ENCODE measurements at regions not wholly inside any gene's neighbourhood (a gene's known extent, or its start where the extent isn't known, plus 50 kb on each side); places are given as distances from the start of the nearest gene placed in this dataset.

GRCh38 chr2:216300906-216301305 lies 71.4 kb downstream of the MARCHF4 start:
- no peak overlapping the region for H3K9ac ChIP-seq (ENCODE audit: low read length)
- no peak overlapping the region for H2AFZ ChIP-seq (ENCODE audit: low read length)
- TF ChIP-seq EZH2 (IDR thresholded peaks at IDR 0.05; ENCODE audit: borderline replicate concordance, low read length) (no peak), CTCF (IDR thresholded peaks at IDR 0.05; ENCODE audit: low read length) (no peak)
- peaks cover 5% of the 10 kb centered on the region; the same call in 1 of the 2 replicates for H3K27me3 ChIP-seq (ENCODE audit: insufficient read depth, low read length)
- no peaks in the 10 kb centered on the region for H4K20me1 ChIP-seq (ENCODE audit: insufficient read depth, low read length)
- H3K4me2 ChIP-seq (ENCODE audit: low read length): no peak overlapping the region
- no peak overlapping the region for H3K27ac ChIP-seq (ENCODE audit: low read depth, low read length, poor library complexity, severe bottlenecking)
- no peaks in the 10 kb centered on the region for H3K9me2 ChIP-seq (ENCODE audit: low read depth, low read length)
- H3F3A ChIP-seq (ENCODE audit: insufficient read depth, low read length): no peaks in the 10 kb centered on the region
- H3K4me3 ChIP-seq (ENCODE audit: low read depth, low read length, poor library complexity, severe bottlenecking): no peak overlapping the region
- no peaks in the 10 kb centered on the region for H3K79me2 ChIP-seq (ENCODE audit: insufficient read depth, low read length)
- no peaks in the 10 kb centered on the region for H3K36me3 ChIP-seq (ENCODE audit: insufficient read depth, low read length)
- H3K9me3 ChIP-seq (ENCODE audit: low read length): no peaks in the 10 kb centered on the region
- H3K4me1 ChIP-seq (ENCODE audit: insufficient read depth, low read length, severe bottlenecking): no peaks in the 10 kb centered on the region

GRCh38 chr2:216299588-216299987 lies 72.7 kb downstream of the MARCHF4 start:
- H3K4me2 ChIP-seq (ENCODE audit: low read length): no peak overlapping the region
- TF ChIP-seq EZH2 (IDR thresholded peaks at IDR 0.05; ENCODE audit: borderline replicate concordance, low read length): no peak
- no peak for TF ChIP-seq CTCF (IDR thresholded peaks at IDR 0.05; ENCODE audit: low read length)

GRCh38 chr2:216298719-216299495 lies 73.4 kb downstream of the MARCHF4 start:
- no peak overlapping the region for H3K27ac ChIP-seq (ENCODE audit: low read depth, low read length, poor library complexity, severe bottlenecking)

More at GRCh38 chr2:216299588-216299987, 72.7 kb downstream of the MARCHF4 start:
- no peaks in the 10 kb centered on the region for H3K36me3 ChIP-seq (ENCODE audit: insufficient read depth, low read length)
- no peaks in the 10 kb centered on the region for H3F3A ChIP-seq (ENCODE audit: insufficient read depth, low read length)
- H3K27me3 ChIP-seq (ENCODE audit: insufficient read depth, low read length): peaks cover 5% of the 10 kb centered on the region; the same call in 1 of the 2 replicates
- no peak overlapping the region for H3K4me3 ChIP-seq (ENCODE audit: low read depth, low read length, poor library complexity, severe bottlenecking)
- H3K27ac ChIP-seq (ENCODE audit: low read depth, low read length, poor library complexity, severe bottlenecking): no peak overlapping the region
- H3K9me2 ChIP-seq (ENCODE audit: low read depth, low read length): no peaks in the 10 kb centered on the region
- H3K4me1 ChIP-seq (ENCODE audit: insufficient read depth, low read length, severe bottlenecking): no peaks in the 10 kb centered on the region
- no peaks in the 10 kb centered on the region for H3K79me2 ChIP-seq (ENCODE audit: insufficient read depth, low read length)
- no peaks in the 10 kb centered on the region for H4K20me1 ChIP-seq (ENCODE audit: insufficient read depth, low read length)
- H3K9me3 ChIP-seq (ENCODE audit: low read length): no peaks in the 10 kb centered on the region
- no peak overlapping the region for H3K9ac ChIP-seq (ENCODE audit: low read length)
- no peak overlapping the region for H2AFZ ChIP-seq (ENCODE audit: low read length)

More at GRCh38 chr2:216298719-216299495, 73.4 kb downstream of the MARCHF4 start:
- Histone ChIP-seq H3K27me3 (ENCODE audit: insufficient read depth, low read length) (peaks cover 5% of the 10 kb centered on the region; the same call in 1 of the 2 replicates), H3K9me2 (ENCODE audit: low read depth, low read length) (no peaks in the 10 kb centered on the region), H3K4me3 (ENCODE audit: low read depth, low read length, poor library complexity, severe bottlenecking) (no peak overlapping the region), H3K79me2 (ENCODE audit: insufficient read depth, low read length) (no peaks in the 10 kb centered on the region), H3K36me3 (ENCODE audit: insufficient read depth, low read length) (no peaks in the 10 kb centered on the region), H3K9ac (ENCODE audit: low read length) (no peak overlapping the region), H2AFZ (ENCODE audit: low read length) (no peak overlapping the region), H3K4me1 (ENCODE audit: insufficient read depth, low read length, severe bottlenecking) (no peaks in the 10 kb centered on the region), H4K20me1 (ENCODE audit: insufficient read depth, low read length) (no peaks in the 10 kb centered on the region), H3F3A (ENCODE audit: insufficient read depth, low read length) (no peaks in the 10 kb centered on the region), H3K4me2 (ENCODE audit: low read length) (no peak overlapping the region), H3K9me3 (ENCODE audit: low read length) (no peaks in the 10 kb centered on the region)
- TF ChIP-seq EZH2 (IDR thresholded peaks at IDR 0.05; ENCODE audit: borderline replicate concordance, low read length) (no peak), CTCF (IDR thresholded peaks at IDR 0.05; ENCODE audit: low read length) (no peak)
